ENCODE measurements at regions not wholly inside any gene's neighbourhood (a gene's known extent, or its start where the extent isn't known, plus 50 kb on each side); places are given as distances from the start of the nearest gene placed in this dataset.
"Not testable (repeated sequence)": the region's sequence is repeated elsewhere in the genome, so short reads cannot be mapped to it uniquely, and the experiment has no call there.

DNA sequence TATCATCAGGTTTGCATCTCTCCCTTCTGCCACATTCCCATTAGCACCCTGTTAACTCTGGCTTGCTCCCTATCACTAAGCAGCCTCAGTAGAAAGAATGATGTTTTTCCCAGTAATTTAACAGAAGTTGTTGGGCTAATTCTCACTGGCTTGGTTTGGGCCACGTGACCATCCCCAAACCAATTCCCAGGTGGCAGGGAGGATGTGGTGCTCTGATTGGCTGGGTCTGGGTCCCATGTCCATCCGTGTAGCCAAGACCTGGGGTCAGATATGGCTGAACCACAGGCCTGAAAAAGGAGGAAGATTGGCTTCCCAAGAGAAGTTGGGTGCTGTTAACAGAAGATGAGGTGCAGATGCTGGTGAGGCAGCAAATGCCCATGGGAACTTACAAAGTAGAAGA lies 122.0 kb downstream of the BOD1 start:
- no peak for DNase-seq

DNA sequence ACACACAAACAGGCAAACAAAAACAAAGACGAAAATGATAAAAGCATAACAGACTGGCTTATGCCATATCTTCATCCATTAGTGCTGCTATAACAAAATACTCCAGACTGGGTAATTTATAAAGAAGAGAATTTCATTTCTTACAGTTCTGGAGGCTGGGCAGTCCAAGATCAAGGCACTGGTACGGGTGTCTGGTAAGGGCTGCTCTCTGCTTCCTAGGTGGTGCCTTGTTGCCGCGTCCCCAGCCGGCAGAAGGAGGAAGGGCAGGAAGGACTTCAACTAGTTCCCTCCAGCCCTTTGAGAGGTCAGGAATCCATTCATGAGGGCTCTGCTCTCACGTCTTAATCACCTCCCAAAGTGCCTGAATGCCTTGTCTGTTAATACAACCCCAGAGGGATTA lies 122.6 kb downstream of the BOD1 start:
- no peak for DNase-seq

DNA sequence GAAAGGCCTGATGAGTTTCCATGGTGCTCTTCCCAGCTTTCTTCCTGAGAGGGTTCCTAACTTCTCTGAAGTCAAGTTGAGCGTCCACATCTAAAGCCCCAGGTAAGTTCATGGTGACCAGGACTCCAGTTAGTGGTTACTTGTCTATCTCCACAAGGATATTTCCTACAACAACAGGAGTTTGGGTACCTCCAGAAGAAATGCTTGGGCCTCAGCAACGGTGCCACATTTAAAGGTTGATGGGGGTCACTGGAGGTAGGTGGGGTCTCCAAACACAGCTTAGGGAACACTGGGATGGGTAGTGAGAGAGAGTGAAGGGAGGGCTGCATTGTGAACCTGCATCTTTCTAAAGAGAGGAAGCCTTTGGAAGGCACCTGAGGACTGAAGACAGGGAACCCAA lies 123.4 kb downstream of the BOD1 start:
- DNase-seq: no peak

DNA sequence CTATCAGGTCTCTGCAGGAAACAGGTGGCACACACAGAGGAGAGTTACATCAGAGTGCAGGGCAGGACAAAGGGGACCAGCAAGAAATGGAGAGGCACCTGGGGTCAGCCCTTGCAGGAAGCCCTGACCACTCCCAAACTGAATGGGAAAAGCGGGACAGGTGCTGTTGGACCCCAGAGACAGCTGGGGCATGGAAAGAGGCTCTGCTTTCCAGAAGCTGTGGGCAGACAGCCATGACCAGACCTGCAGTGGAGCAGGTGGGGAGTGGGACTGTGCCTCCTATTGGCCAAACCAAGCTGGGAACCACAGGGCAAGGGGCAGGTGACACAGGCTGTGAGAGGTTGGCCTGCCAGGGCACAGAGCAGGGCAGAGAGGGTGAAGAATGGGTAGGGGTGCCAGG lies 125.8 kb downstream of the BOD1 start:
- no peak for DNase-seq

DNA sequence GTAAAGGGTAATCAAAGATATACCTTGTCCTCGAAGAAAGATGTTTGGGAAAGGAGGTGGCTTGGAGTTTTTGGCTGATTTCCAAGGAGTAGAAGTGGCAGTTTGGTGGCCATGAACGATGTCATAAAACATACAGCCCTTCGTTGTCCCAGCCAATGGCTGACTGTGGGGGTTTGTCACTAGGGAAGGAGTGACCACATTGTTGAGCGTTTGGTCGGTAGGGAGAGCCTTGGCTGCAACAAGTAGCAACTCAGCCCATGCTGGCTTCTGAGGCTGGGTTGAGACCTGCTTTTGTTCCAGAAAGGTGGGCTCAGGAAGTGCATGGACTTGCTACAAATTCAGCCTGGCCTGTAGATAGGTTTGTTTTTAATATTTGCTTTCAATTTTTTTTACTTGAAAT lies 128.3 kb downstream of the BOD1 start:
- no peak for DNase-seq

DNA sequence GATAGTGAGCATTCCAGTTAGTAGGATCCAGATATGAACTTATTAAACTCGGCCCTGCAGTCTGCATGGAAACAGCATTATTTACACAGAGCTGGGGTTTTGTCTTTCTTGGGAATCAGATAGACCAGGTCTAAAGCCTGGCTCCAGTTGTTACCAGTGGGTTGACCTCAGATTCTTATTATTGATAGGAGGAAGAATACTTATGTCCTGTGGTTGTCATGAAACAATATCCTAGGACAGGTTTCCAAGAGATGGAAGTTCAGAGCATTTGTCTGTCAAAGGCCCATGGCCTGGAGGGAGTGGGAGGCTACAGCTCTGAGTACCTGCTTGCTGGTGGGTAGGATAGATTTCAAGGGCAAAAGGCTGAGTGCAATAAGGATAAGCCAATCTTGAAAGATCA lies 129.2 kb downstream of the BOD1 start:
- no peak for DNase-seq

DNA sequence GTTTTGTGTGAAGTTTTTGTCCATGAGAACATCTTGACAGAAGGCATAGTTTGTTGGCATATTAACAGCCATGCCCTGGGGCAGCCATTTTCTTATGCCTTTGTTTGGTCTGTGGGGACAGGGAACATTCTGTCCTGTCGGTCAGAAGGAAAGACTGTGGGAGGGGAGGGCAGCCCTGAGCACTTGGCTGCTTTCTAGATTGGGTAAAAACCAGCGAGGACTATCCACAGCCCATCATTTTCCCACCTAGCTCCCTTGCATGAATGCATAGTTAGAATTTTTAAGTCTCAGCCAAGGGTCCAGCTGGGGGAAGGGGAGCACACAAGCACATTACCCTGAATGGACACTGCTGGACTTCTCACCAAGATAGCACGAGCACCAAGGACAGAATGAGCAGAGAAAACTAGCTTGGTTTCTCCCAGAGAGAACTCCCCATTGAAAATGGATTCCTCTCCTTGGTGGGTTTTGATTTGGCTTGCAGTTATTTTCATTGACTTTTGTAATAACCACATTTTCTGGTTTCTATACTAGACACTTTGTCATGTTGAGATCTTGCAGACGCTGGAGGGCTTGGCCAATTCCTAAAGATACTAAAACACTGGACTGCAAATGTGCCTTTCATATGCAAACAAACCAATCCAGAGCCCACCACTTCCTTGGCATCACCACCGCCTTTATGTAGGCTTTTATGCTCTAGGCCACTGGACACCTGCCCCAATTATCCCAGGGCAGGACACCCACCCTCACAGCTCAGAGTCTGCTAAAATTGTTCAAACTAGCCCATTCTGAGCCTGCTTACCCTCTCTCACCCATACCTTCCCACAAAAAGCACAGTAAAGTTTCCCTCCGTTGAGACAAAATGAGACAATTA lies 129.9 kb downstream of the BOD1 start:
- DNase-seq: no peak

DNA sequence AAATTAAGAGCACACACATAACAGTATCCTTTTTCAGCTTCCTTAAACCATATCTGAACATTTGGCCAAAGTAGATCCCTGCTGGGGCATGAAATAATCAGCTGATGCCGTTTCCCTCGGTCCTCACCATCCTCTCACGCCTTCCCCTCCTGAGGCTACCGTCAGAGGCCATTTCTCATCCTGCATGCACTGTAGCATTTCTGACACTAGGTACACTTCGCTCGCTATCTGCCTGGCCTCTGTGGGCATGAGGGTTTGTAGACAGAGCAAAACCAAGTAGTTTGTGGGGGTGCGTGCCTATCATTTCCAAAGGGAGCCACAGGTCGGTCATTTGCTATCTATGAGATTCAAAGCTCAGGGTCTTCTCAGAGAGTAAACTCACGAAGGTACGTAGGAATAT lies 131.9 kb downstream of the BOD1 start:
- DNase-seq: no peak

DNA sequence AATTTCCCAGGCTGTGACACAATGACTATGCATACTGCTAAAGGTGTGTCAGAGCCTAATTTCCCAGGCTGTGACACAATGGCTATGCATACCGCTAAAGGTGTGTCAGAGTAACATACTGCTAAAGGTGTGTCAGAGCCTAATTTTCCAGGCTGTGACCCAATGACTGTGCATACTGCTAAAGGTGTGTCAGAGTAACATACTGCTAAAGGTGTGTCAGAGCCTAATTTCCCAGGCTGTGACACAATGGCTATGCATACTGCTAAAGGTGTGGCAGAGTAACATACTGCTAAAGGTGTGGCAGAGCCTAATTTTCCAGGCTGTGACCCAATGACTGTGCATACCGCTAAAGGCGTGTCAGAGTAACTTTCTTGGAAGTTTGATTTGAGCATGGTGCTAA lies 132.9 kb downstream of the BOD1 start:
- not testable (repeated sequence) for DNase-seq

DNA sequence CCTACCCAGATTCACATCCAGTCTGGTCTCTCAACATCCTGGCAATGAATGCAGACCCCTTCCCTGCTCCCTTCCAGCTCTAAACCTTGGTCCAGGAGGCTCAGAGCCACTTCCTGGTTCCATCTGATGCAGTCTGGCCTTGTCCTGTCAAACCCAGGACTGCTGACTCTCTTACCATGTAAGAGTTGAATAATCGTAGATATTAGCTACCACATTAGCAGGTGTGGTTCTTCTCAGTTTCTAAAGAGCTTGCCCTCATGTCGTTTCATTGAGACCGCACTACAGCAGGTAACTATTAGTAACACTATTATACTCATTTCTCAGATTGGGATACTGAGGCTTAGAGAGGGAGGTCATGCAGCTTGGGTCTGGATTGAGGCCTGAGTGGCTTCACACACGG lies 133.3 kb downstream of the BOD1 start:
- DNase-seq: no peak

DNA sequence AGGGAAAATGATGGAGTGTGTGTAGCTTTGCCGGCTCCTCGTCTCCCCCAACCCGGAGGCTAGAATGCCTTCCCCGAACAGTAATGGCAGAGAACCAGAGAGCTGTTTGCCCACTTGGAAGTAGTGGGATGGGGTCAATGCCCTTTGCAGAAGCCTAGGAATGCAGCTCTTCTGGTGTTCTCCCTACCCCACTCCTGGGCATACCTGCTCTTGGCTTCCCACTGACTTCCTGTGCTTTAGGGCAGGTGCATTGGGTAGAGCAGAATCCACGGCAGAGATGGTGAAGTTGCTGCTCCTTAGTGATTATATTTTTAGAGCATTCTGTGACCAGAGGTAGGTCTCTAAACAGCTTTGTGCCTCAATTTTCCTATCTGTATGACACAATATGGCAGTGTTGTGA lies 134.6 kb downstream of the BOD1 start:
- no peak for DNase-seq

DNA sequence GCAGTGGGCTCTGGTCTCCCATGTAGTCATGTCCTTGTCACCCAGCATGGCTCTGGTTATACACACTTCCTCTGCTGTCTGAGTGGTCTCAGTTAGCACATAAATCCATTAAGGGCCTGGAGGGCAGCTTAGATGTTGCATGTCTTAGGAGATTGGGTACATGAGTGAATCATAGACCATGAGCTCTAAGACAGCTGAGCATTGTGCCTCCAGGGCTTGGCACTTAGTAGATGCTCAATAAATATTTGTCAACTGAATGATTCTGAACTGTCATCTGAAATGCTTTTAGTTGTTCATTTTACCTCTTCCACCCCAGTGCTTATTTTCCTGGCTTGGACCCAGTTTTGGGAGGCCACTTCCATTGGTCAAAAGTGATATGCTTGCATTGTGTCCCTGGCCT lies 135.6 kb downstream of the BOD1 start:
- DNase-seq: no peak

DNA sequence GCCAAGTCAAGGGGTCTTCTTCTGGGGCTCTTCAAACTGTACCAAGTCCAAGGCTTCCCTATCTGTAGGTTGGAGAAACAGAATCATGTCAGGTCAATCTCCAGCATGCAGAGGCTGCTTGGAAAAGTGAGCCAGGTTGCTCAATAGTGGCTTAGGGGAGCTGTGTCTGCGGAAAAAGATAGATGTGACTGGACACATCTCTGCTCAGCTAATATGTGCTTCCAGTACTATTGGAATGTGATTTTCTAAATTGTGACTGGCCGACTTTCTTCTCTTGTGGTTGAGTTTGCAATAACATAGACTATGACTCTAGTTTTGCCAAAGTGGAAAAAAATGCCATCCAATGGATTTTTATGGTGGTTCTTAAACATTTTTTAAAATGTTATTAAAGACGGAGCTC lies 136.7 kb downstream of the BOD1 start:
- no peak for DNase-seq

DNA sequence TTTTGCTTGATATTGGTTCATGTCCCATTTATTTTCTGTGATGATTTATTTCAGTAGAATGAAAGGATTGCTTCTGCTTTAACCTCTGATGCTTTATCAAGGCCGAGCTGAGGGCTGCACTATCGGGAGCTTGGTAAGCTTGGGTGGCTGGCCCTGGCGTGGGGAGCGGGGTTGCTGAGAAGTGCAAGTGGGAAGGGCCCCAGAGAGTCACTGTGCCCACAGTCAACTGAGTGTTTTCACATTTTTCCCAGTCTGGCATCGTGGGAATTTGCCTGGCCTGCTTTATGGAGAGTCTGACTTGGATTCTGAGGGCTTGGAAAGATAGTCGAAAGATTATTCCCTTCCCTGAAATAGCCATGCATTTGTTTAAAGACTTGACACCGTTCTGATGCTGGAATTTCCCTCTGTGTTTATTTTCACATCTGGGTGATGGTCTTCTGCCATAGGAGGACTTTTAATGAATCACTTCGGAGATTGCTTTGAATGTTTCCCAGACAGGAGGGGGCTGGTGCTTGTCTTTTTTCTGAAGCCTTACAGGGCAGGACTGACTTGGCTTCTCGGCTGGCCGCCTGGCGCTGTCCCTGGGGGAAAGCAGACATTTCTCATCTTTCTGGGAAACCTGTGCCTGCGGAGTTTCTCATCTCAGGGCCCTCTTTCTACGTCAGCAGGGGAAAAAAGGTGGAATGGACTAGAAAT lies 139.0 kb downstream of the BOD1 start:
- no peak for DNase-seq

DNA sequence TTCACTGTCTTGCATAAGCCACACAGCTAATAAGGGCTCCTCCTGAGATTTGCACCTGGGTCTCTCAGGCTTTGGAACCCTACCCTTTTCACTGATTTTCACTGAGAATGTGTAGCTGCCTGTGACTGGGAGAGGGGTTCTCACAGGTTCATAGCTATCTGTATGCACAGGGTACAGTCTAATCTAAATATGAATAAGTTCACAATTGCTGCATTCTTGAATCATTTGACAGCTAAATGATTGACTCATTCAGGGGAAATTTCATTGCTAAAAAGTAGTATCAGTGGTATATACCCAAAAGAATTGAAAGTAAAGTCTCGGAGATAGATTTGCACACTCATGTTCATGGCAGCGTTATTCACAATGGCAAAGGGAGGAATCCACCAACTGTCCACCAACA lies 140.7 kb downstream of the BOD1 start:
- DNase-seq: no peak

DNA sequence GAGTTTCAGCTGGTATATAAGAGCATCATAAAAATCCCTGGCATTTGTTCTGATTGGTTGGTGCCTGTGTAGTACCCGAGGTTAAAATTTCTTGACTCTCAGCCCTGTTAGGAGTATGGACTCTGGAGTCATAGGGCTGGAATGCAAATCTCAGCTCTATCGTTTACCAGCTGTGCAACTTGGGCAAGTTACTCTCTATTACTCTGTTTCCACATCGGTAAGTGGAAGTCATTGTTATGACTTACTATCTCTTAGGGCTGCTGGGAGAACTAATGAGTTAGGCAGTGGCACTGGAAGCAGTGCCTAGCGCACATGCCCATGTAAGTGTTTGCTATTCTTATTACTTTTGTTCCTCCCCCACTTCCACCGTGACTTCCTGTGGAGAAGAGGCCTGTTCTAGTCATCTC lies 141.6 kb downstream of the BOD1 start:
- DNase-seq: no peak

DNA sequence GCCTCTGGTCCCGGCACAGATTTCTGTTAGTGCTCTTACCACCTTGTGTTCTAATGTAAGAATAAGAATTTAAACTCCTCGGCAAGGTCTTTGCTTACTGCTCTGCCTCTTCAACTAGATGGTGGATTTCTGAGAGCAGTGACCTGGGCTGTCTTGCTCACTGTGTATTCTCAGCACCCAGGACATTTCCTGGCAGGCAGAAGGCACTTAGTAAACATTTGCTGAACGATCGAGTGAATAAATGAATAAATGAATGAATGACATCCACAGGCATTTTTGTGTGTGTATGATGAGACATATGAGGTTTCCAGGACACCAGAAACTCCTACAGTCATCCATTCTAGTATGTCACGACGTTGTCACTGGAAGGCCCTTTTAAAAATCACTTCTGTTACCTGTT lies 143.2 kb downstream of the BOD1 start:
- DNase-seq: no peak

DNA sequence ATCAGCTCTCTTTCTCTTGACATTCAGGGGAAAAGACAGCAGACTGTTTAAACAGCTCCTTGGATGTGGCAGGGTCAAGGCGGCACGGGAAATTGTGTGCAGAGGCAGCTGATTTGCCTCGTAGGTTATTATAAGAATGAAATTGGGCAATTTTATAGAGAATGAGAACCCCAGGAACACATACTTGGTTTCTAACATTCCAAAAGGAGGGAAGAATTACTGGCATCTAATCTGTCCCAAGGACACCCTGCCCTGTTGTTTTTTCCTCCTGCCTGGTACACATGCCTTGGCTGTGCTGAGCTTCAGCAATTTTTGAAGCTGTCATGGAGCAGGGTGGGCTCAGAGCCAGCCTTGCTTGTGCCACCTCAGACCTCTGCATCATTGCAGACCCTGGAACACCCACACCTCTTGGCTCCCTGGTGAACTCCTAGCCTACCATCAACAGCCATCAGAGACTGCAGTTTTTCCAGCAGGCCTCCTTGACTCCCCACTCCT lies 143.6 kb downstream of the BOD1 start:
- DNase-seq: no peak

DNA sequence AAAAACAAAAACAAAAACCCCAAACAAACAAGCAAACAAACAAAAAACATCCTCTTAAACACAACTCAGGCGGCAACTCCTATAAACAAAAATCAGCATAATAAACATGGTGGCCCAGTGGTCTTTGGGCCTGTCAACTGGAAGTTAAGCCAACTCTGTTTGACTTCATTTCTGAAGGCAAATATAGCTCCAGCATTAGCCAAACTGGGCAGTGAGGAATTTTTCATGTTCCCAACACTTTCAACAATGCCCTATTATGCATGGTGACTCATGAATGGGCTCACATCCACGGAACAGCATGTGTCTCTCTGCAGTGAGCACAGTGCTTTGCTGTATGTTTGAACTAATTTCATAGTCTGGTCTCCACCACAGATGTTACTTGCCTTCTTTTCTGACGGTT lies 143.9 kb upstream of the STC2 start:
- no peak for DNase-seq

DNA sequence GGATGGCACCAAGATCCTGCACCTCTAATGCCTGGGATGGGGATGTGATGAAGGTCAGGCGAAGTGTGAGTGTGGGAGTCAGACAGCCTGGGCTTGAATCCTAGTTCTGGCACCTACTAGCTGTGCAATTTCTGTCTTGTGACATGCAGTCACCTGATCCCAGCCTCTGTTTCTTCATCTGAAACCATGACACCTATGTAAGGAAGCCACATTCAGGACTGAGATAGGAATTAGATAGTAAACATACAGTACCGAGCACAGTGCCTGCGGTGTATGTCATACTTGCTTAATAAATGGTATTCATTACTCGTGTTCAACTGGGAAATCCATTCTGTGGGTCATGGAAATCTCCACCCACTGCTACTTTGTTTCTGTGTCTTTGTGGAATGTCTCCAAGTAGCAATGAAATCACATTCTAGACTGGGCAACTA lies 140.6 kb upstream of the STC2 start:
- DNase-seq: no peak

DNA sequence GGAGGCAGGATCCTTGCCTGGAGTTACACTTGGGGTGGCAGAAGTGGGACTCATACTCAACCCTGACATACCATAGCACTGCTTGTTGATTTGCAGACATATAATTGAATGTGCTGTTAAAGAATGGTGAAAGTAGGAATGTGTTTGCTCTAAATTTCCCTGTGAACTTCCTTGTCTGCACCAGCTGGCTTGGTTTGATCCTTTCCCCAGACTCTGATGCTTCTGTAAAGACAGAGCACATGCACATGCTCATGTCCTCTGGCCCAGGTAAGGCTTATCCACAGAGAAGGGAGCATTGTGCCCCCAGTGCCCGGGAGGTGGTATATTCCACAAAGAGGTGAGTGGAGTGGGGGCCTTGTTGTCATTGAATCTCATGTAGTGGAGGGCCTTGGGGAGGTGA lies 138.0 kb upstream of the STC2 start:
- DNase-seq: no peak

DNA sequence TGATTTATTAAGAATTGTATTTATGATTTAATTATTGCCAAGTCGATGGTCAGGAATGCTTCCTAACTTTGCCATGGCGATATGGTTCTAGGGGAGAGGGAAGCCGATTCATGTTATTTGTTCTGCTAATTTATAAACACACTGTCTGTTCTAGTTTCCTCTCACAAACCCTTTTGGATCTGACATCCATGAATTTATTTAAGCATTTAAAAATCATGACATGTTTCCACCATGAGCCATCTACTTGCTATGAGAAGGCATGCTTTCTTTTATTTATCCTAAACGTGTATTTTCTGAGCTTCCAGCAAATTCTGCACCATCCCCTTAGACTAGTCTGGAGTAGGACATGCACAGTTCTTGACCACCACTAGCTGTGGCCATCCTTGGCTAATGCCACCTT lies 136.6 kb upstream of the STC2 start:
- DNase-seq: no peak

DNA sequence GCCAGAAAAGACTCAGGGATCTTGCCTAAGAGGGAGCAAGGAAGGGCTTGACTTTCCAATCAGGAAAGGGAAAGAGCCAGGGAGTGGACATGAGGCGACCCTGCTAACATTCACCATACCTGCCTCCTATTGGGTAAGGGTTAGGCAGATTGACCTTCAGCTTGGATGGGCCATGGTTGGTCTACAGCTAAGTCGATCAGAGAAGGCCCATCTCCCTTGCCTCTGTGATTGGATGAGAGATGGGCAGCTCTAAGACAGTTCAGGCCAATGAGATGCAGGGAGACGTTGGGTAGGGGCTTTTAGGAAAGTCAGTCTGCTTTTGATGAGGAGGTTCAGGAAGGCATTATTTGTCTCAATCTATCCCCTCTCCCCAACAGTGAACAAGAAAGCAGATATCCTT lies 135.0 kb upstream of the STC2 start:
- DNase-seq: no peak

DNA sequence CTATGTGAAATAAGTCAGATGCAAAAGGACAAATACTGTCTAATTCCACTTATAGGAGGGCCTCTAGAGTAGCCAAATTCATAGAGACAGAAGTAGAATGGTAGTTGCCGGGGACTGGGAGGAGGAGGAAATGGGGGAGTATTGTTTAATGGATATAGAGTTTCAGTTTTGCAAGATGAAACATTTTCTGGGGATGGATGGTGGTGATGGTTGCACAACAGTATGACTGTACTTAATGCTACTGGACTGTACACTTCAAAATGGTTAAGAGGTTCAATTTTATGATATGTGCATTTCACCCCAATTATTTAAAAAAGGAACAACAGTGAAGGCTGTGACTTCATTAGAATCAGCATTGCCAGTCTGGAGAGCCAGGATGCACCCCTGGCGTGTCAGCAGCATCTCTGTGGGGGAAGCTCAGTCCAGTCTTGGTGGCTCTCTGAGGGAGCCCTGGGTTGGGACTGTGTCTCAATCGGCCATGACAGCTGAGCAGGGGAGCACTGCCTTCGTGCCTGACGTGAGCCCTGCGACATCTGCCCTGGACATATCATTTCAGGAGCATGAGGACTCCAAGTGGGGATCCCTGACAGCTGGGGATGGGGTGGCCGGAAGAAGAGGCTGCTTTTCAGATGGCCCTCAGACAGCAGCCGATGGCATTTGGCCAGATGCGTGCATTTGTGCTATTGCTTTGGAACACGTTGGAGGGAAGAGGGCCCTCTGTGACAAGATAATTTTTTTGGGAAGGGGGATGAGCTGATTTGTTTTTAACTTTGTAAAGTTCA lies 130.8 kb upstream of the STC2 start:
- DNase-seq: peak; percentile 73
